Osteocyte (in vitro differentiated cells): ENCODE measurements at regions not wholly inside any gene's neighbourhood (a gene's known extent, or its start where the extent isn't known, plus 50 kb on each side); places are given as distances from the start of the nearest gene placed in this dataset.

Experiments used
- DNase-seq: peaks from one replicate; pipeline ENCODE4 v3.0.0; 2021; ENCODE audit warnings: mixed read lengths; ENCODE audit not compliant: unreplicated experiment; ENCODE audit errors: extremely low spot score
- H3K27ac Mint-ChIP-seq: one replicate; pipeline ENCODE4 v1.8.0; 2021; ENCODE audit warnings: mild to moderate bottlenecking, mixed read lengths; ENCODE audit not compliant: unreplicated experiment
- H3K27me3 Mint-ChIP-seq: one replicate; pipeline ENCODE4 v1.8.0; 2021; ENCODE audit warnings: mixed read lengths; ENCODE audit not compliant: unreplicated experiment
- H3K36me3 Mint-ChIP-seq: one replicate; pipeline ENCODE4 v1.8.0; 2021; ENCODE audit warnings: mixed read lengths; ENCODE audit not compliant: unreplicated experiment
- H3K4me1 Mint-ChIP-seq: one replicate; pipeline ENCODE4 v1.8.0; 2021; ENCODE audit warnings: mixed read lengths; ENCODE audit not compliant: unreplicated experiment
- H3K4me3 Mint-ChIP-seq: one replicate; pipeline ENCODE4 v1.8.0; 2021; ENCODE audit warnings: mild to moderate bottlenecking, moderate library complexity, mixed read lengths; ENCODE audit not compliant: unreplicated experiment
- H3K9me3 Mint-ChIP-seq: one replicate; pipeline ENCODE4 v1.8.0; 2021; ENCODE audit warnings: mixed read lengths; ENCODE audit not compliant: unreplicated experiment
- TF ChIP-seq, protein P1 (sequence below): fragments of 200-600 bp; sonication (generic); IDR thresholded peaks from 2 replicates; pipeline ENCODE4 v1.5.0; 2021; ENCODE audit warnings: antibody characterized with exemption, mild to moderate bottlenecking, moderate library complexity

DNA sequence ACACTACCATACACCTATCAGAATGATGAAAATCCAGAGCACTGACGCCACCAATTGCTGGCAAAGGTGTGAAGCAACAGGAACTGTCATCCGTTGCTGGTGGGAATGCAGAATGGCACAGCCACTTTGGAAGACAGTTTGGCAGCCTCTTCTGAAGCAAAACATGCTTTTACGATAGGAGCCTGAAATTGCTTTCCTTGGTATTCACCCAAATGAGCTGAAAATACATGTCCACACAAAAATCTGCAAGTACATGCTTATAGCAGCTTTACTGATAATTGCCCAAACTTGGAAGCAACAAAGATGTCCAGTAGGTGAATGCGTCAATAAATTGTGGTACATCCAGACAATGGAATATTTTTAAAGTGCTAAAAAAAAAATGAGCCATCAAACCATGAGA lies 322.8 kb upstream of the FAT1 start:
- peaks cover 4% of the 10 kb centered on the region for H3K9me3 Mint-ChIP-seq
- H3K4me1 Mint-ChIP-seq = no peaks in the 10 kb centered on the region
- H3K27me3 Mint-ChIP-seq = no peaks in the 10 kb centered on the region
- no peak for DNase-seq
- no peak overlapping the region for H3K4me3 Mint-ChIP-seq
- no peaks in the 10 kb centered on the region for H3K36me3 Mint-ChIP-seq
- no peak overlapping the region for H3K27ac Mint-ChIP-seq
- TF ChIP-seq, protein P1, sequence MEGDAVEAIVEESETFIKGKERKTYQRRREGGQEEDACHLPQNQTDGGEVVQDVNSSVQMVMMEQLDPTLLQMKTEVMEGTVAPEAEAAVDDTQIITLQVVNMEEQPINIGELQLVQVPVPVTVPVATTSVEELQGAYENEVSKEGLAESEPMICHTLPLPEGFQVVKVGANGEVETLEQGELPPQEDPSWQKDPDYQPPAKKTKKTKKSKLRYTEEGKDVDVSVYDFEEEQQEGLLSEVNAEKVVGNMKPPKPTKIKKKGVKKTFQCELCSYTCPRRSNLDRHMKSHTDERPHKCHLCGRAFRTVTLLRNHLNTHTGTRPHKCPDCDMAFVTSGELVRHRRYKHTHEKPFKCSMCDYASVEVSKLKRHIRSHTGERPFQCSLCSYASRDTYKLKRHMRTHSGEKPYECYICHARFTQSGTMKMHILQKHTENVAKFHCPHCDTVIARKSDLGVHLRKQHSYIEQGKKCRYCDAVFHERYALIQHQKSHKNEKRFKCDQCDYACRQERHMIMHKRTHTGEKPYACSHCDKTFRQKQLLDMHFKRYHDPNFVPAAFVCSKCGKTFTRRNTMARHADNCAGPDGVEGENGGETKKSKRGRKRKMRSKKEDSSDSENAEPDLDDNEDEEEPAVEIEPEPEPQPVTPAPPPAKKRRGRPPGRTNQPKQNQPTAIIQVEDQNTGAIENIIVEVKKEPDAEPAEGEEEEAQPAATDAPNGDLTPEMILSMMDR = no peak

DNA sequence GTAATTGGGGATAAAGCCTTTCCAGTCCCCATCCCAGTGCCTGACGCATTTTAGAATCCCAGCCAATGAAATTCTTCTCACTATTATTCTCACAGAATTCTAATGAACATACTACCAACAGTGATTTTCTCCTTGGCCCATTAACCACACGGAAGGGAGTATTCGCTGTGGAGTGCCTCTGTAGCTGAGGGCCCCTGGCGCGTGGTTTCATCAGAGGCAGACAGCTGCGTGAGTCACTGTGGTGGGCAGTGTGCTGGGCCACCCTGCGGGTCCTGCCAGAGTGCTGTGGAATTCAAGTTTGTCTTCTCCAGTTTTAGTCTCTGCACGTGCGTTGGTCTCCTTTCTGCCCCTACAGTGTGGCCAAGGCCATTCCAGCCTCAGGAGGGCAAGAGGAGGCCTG lies 335.4 kb upstream of the FAT1 start:
- Mint-ChIP-seq H3K4me1 (no peaks in the 10 kb centered on the region), H3K27me3 (no peaks in the 10 kb centered on the region), H3K9me3 (no peaks in the 10 kb centered on the region), H3K4me3 (no peak overlapping the region), H3K27ac (no peak overlapping the region), H3K36me3 (no peaks in the 10 kb centered on the region)
- TF ChIP-seq, protein P1 = no peak
- DNase-seq = no peak

DNA sequence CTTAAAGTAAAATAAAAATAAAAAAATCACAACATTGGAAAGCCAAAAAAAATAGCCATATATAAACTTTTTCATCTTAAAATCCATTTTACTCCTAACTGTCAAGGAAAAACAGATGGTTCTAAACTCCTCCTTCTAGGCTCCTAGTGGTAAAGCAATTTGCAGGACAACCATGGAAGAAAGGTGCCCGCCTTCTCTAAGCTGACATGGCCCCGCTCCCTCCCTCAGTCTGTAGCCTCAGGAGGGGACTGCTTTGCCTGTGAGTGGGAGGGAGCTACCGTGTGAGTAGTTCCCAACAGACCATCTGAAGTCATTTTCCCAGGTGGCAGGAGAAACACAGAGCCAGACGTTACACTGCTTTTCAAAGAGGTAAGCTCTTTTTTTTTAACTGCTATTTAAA lies 336.2 kb upstream of the FAT1 start:
- H3K9me3 Mint-ChIP-seq = no peaks in the 10 kb centered on the region
- H3K27me3 Mint-ChIP-seq = no peaks in the 10 kb centered on the region
- peaks cover 6% of the 10 kb centered on the region for H3K4me1 Mint-ChIP-seq
- H3K4me3 Mint-ChIP-seq = no peak overlapping the region
- H3K27ac Mint-ChIP-seq = no peak overlapping the region
- H3K36me3 Mint-ChIP-seq = no peaks in the 10 kb centered on the region
- DNase-seq = no peak
- TF ChIP-seq, protein P1 = no peak

DNA sequence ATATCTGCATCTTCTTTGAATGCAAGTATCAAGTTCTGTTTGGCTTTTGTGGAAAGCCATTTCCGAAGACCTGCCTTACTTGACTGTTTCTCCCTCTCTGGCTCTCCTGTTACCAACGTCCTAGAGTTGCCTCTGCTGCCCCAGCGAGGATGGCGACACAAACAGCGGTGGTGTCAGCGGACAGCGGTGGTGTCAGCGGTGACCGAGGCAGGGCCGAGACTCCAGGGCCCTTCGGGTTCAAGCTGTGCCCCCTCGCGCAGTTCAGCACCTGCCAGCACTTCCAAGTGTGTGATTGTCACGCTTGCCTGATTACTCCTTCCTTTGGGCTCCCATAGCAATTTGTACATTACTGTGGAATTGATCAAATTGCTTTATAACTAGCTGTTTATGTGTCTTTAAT lies 336.9 kb upstream of the FAT1 start:
- H3K36me3 Mint-ChIP-seq = no peaks in the 10 kb centered on the region
- H3K9me3 Mint-ChIP-seq = peaks cover under 1% of the 10 kb centered on the region
- peaks cover 13% of the 10 kb centered on the region for H3K4me1 Mint-ChIP-seq
- no peak overlapping the region for H3K4me3 Mint-ChIP-seq
- DNase-seq = no peak
- H3K27ac Mint-ChIP-seq = no peak overlapping the region
- TF ChIP-seq, protein P1 = no peak
- H3K27me3 Mint-ChIP-seq = no peaks in the 10 kb centered on the region

DNA sequence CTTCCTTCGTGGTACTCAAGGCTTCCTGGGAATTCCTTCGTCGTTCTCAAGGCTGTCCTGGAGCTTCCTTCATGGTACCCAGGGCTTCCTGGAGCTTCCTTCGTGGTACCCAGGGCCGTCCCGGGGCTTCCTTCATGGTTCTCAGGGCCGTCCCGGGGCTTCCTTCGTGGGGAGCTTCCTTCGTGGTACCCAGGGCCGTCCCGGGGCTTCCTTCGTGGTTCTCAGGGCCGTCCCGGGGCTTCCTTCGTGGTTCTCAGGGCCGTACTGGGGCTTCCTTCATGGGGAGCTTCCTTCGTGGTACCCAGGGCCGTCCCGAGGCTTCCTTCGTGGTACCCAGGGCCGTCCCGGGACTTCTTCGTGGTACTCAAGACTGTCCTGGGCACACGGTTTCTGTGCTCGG lies 339.6 kb upstream of the FAT1 start:
- Mint-ChIP-seq H3K4me3 (no peak overlapping the region), H3K36me3 (no peaks in the 10 kb centered on the region), H3K9me3 (peaks cover 3% of the 10 kb centered on the region), H3K27ac (no peak overlapping the region), H3K4me1 (peaks cover 18% of the 10 kb centered on the region), H3K27me3 (no peaks in the 10 kb centered on the region)
- TF ChIP-seq, protein P1 = no peak
- no peak for DNase-seq
